DND-41 (cell line): ENCODE measurements at regions not wholly inside any gene's neighbourhood (a gene's known extent, or its start where the extent isn't known, plus 50 kb on each side); places are given as distances from the start of the nearest gene placed in this dataset.

ENCODE experiments used
- ATAC-seq: fragments of 200-7000 bp; cut with Tn5 transposase; 3 replicates; pipeline ENCODE4 v1.9.1; 2021; ENCODE audit warnings: low read depth; ENCODE audit not compliant: insufficient read depth
- DNase-seq: peaks from one replicate; pipeline ENCODE4 v3.0.0-alpha.2; 2020
- H2AFZ ChIP-seq: 2 replicates; pipeline ENCODE4 v1.6.0; 2012; ENCODE audit warnings: low read depth, low read length
- H3K27ac ChIP-seq: 2 replicates; pipeline ENCODE4 v1.5.1; 2012; ENCODE audit warnings: low read length, inconsistent platforms
- H3K27me3 ChIP-seq: fragments of 200-600 bp; sonication (generic); 2 replicates; pipeline ENCODE4 v1.6.0; 2012; ENCODE audit warnings: low read length, mild to moderate bottlenecking, inconsistent platforms; ENCODE audit not compliant: insufficient read depth, poor library complexity
- H3K36me3 ChIP-seq: 2 replicates; pipeline ENCODE4 v1.5.1; 2012; ENCODE audit warnings: low read length, inconsistent platforms; ENCODE audit not compliant: insufficient read depth
- H3K4me1 ChIP-seq: 2 replicates; pipeline ENCODE4 v1.5.1; 2012; ENCODE audit warnings: mild to moderate bottlenecking, low read length; ENCODE audit not compliant: insufficient read depth
- H3K4me2 ChIP-seq: 2 replicates; pipeline ENCODE4 v1.6.0; 2012; ENCODE audit warnings: mild to moderate bottlenecking, moderate library complexity, low read length, inconsistent platforms; ENCODE audit not compliant: insufficient read depth
- H3K4me3 ChIP-seq, 2 experiments: fragments of 200-600 bp in 1 of 2; shearing (Covaris generic) in 1 of 2; 2 replicates each; pipeline ENCODE4 v1.5.1; 2012 to 2016; ENCODE audit warnings: inconsistent platforms in 2 of 2, low read length in 2 of 2, mild to moderate bottlenecking in 2 of 2, low read depth in 1 of 2, moderate library complexity in 1 of 2
- H3K79me2 ChIP-seq: 2 replicates; pipeline ENCODE4 v1.6.0; 2012; ENCODE audit warnings: low read length, inconsistent platforms; ENCODE audit not compliant: insufficient read depth
- H3K9ac ChIP-seq: 2 replicates; pipeline ENCODE4 v1.6.0; 2012; ENCODE audit warnings: low read depth, mild to moderate bottlenecking, inconsistent platforms, low read length, moderate library complexity
- H3K9me3 ChIP-seq: 2 replicates; pipeline ENCODE4 v1.5.1; 2012; ENCODE audit warnings: low read length, moderate library complexity, mild to moderate bottlenecking, inconsistent platforms; ENCODE audit not compliant: insufficient read depth, severe bottlenecking
- H4K20me1 ChIP-seq: 2 replicates; pipeline ENCODE4 v1.6.0; 2012; ENCODE audit warnings: low read length; ENCODE audit not compliant: insufficient read depth
- EZH2 ChIP-seq: IDR thresholded peaks from 3 replicates; pipeline ENCODE4 v1.6.1; 2012; ENCODE audit warnings: borderline replicate concordance, low read depth, mild to moderate bottlenecking, moderate library complexity, low read length, inconsistent platforms; ENCODE audit not compliant: severe bottlenecking
- TF ChIP-seq, protein P1 (sequence below): IDR thresholded peaks from 2 replicates; pipeline ENCODE4 v1.5.1; 2012; ENCODE audit warnings: borderline replicate concordance, low read length, moderate library complexity, mild to moderate bottlenecking; ENCODE audit not compliant: poor library complexity, severe bottlenecking; ENCODE audit errors: extremely low read depth

DNA sequence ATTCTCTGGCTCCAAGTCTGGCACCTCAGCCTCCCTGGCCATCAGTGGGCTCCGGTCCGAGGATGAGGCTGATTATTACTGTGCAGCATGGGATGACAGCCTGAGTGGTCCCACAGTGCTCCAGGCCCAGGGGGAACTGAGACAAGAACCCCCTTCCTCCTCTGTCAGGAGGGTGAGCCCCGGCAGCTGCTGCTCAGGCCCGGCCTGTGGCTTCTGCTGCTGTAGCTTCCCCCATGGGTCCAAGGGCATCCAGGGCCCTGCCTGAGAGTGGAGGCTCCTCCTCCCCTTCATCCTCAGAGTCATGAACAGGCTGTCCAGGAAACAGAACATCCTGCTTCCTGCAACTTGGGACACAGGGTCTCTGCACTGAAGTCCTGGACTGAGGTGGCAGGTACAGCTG, 113.6 kb downstream of the VPREB1 start:
- Histone ChIP-seq H3K9me3 (no peaks in the 10 kb centered on the region), H2AFZ (no peak overlapping the region), H3K27ac (no peak overlapping the region), H3K36me3 (no peaks in the 10 kb centered on the region), H4K20me1 (no peaks in the 10 kb centered on the region), H3K4me2 (no peak overlapping the region), H3K4me1 (peaks cover 4% of the 10 kb centered on the region; the same call in 1 of the 2 replicates), H3K79me2 (no peaks in the 10 kb centered on the region), H3K27me3 (peaks cover 11% of the 10 kb centered on the region), H3K4me3 (no peak overlapping the region), H3K9ac (no peak overlapping the region)
- no peak for DNase-seq
- TF ChIP-seq EZH2, result no peak
- TF ChIP-seq, protein P1, sequence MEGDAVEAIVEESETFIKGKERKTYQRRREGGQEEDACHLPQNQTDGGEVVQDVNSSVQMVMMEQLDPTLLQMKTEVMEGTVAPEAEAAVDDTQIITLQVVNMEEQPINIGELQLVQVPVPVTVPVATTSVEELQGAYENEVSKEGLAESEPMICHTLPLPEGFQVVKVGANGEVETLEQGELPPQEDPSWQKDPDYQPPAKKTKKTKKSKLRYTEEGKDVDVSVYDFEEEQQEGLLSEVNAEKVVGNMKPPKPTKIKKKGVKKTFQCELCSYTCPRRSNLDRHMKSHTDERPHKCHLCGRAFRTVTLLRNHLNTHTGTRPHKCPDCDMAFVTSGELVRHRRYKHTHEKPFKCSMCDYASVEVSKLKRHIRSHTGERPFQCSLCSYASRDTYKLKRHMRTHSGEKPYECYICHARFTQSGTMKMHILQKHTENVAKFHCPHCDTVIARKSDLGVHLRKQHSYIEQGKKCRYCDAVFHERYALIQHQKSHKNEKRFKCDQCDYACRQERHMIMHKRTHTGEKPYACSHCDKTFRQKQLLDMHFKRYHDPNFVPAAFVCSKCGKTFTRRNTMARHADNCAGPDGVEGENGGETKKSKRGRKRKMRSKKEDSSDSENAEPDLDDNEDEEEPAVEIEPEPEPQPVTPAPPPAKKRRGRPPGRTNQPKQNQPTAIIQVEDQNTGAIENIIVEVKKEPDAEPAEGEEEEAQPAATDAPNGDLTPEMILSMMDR, result no peak
- ATAC-seq, result no peak

DNA sequence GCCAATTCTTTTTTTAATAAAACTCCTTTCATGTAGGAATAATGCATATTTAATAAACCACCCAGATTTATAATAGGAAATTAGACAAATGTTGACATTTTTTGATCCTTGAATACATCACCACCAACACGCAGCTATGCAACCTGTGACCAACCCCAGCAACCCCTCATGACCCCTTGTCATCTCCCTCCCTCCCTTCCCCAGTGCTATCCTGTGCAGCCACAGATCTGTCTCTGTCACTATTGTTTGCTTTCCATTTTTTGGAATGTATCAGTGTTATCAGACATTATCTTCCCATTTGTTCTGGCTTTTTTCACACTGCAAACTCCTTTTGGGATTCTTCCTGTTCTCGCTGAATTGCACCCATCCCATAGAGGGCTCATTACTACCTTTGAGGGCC, 114.1 kb downstream of the VPREB1 start:
- no peak overlapping the region for H3K9ac ChIP-seq
- TF ChIP-seq EZH2, result no peak
- TF ChIP-seq, protein P1, result no peak
- no peak for ATAC-seq
- H4K20me1 ChIP-seq, result no peaks in the 10 kb centered on the region
- DNase-seq, result no peak
- no peaks in the 10 kb centered on the region for H3K79me2 ChIP-seq
- no peak overlapping the region for H3K4me2 ChIP-seq
- no peaks in the 10 kb centered on the region for H3K36me3 ChIP-seq
- no peak overlapping the region for H3K4me3 ChIP-seq
- H3K9me3 ChIP-seq, result no peaks in the 10 kb centered on the region
- no peak overlapping the region for H2AFZ ChIP-seq
- no peak overlapping the region for H3K27ac ChIP-seq
- H3K4me1 ChIP-seq, result peaks cover 4% of the 10 kb centered on the region; the same call in 1 of the 2 replicates
- H3K27me3 ChIP-seq, result peaks cover 11% of the 10 kb centered on the region

GRCh38 chr22:22359465-22359864, 114.9 kb downstream of the VPREB1 start:
- Histone ChIP-seq H3K4me3 (no peak overlapping the region), H3K9me3 (no peaks in the 10 kb centered on the region), H4K20me1 (no peaks in the 10 kb centered on the region), H3K4me2 (no peak overlapping the region), H3K36me3 (no peaks in the 10 kb centered on the region), H3K27me3 (peaks cover 6% of the 10 kb centered on the region), H2AFZ (no peak overlapping the region), H3K4me1 (peaks cover 4% of the 10 kb centered on the region; the same call in 1 of the 2 replicates), H3K27ac (no peak overlapping the region), H3K79me2 (no peaks in the 10 kb centered on the region), H3K9ac (no peak overlapping the region)
- TF ChIP-seq, protein P1, result no peak
- no peak for TF ChIP-seq EZH2
- no peak for DNase-seq
- no peak for ATAC-seq

DNA sequence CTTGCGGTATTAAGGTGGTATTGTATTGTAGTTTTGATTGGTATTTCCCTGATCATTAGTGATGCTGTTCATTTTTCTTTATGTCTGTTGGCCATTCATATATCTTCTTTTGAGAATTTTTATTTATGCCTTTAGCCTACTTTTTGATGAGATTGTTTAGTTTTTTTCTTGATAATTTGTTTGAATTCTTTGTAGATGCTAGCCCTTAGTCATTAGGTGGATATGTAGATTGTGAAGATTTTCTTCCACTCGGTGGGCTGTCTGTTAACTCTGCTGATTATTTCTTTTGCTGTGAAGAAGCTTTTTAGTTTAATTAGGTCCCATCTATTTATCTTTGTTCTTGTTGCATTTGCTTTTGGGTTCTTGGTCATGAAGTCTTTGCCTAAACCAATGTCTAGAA, 115.4 kb downstream of the VPREB1 start:
- TF ChIP-seq, protein P1, result no peak
- no peak for TF ChIP-seq EZH2
- Histone ChIP-seq H3K79me2 (no peaks in the 10 kb centered on the region), H3K27me3 (peaks cover 5% of the 10 kb centered on the region)

More for the DNA sequence above, 115.4 kb downstream of the VPREB1 start:
- DNase-seq, result no peak
- Histone ChIP-seq H3K9me3 (no peaks in the 10 kb centered on the region), H3K4me3 (no peak overlapping the region), H2AFZ (no peak overlapping the region), H3K27ac (no peak overlapping the region), H4K20me1 (no peaks in the 10 kb centered on the region), H3K4me1 (peaks cover 4% of the 10 kb centered on the region; the same call in 1 of the 2 replicates), H3K9ac (no peak overlapping the region), H3K36me3 (no peaks in the 10 kb centered on the region), H3K4me2 (no peak overlapping the region)
- ATAC-seq, result no peak
